ENCODE measurements at regions not wholly inside any gene's neighbourhood (a gene's known extent, or its start where the extent isn't known, plus 50 kb on each side); places are given as distances from the start of the nearest gene placed in this dataset.

DNA sequence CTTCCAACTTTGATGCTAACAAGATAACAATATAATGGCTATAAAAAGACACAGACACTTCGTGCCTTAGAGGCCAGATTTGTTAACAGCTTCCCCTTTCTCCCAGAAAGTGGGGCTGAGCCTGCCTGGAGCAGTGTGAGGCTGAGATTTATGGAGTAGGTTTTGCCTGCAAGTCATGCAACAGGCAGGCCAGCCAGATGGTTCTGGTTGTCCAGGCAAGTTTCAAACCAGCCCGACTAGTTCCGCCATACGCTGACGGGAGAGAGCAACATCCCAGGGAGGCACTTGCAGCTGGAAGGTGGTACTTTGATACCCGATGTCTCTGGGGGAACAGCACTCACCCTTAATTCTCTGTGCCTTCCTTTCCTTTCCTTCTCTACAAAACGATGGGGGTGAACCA lies 81.3 kb upstream of the NAA20 start:
- Mint-ChIP-seq H3K27ac (no peak overlapping the region), H3K27me3 (peaks cover 30% of the 10 kb centered on the region), H3K4me1 (peaks cover 18% of the 10 kb centered on the region), H3K9me3 (no peaks in the 10 kb centered on the region), H3K4me3 (no peak overlapping the region), H3K36me3 (ENCODE audit: low read depth) (no peaks in the 10 kb centered on the region)
- CTCF ChIA-PET: no interaction called here
- no peak for DNase-seq
- POLR2A ChIA-PET: no interaction called here

DNA sequence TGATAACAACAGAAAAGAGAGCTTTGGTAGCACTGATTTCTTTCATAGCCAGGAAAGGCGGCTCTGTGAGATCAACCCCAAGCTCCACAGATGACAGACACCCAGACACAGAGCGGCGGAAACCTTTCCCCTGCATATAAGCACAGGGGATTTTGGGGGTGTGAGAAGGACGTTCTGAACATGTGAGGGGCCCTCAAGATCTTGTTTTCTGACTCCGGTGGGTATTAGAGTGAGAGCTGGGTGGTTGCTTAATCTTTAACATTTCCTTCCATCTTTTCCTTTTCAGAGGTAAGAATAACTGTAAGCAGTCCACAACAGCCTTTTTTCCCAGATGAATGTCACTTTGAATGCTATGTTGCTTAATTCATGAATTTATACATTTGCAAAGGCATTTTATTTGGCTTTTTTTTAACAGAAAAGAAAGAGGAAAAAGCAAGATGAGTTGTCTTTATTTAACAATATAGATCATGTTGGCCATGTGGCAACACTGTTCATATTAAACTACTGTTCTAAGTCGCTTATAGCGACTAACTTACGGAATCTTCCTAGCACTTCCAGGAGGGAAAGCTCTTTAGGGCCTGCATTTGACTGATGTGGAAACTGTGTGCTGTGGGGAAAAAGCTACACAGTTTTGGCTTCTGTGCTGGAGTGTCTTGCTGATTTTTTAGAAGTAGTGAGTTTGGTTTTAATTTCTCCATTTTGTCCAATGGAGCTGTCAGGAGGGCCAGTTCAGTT lies 80.5 kb upstream of the NAA20 start:
- no peaks in the 10 kb centered on the region for H3K9me3 Mint-ChIP-seq
- H3K4me3 Mint-ChIP-seq: no peak overlapping the region
- ChIA-PET CTCF (no interaction called here), POLR2A (no interaction called here)
- H3K27ac Mint-ChIP-seq: no peak overlapping the region
- H3K36me3 Mint-ChIP-seq (ENCODE audit: low read depth): no peaks in the 10 kb centered on the region
- H3K4me1 Mint-ChIP-seq: peaks cover 18% of the 10 kb centered on the region
- peaks cover 32% of the 10 kb centered on the region for H3K27me3 Mint-ChIP-seq
- DNase-seq: no peak

- Mint-ChIP-seq H3K27me3 (peaks cover 32% of the 10 kb centered on the region), H3K4me1 (peaks cover 18% of the 10 kb centered on the region), H3K9me3 (no peaks in the 10 kb centered on the region), H3K36me3 (ENCODE audit: low read depth) (no peaks in the 10 kb centered on the region), H3K4me3 (peak overlapping the region; percentile 37), H3K27ac (peak overlapping the region; percentile 65)
- peak; percentile 8 for DNase-seq
- ChIA-PET CTCF (interaction anchor here (0.7 kb wide), 1 partner anchor 34 kb away, joined by 3 read pairs; no protein-coding TSS in a partner anchor), POLR2A (no interaction called here)
Observed at GRCh38 chr20:19937218-19937617, 79.9 kb upstream of the NAA20 start.

- Mint-ChIP-seq H3K27me3 (peaks cover 31% of the 10 kb centered on the region), H3K27ac (peak overlapping the region; percentile 65), H3K4me3 (peak overlapping the region; percentile 37), H3K4me1 (peaks cover 18% of the 10 kb centered on the region), H3K36me3 (ENCODE audit: low read depth) (no peaks in the 10 kb centered on the region), H3K9me3 (no peaks in the 10 kb centered on the region)
- CTCF ChIA-PET: interaction anchor here (0.7 kb wide), 2 partner anchors 14 to 33 kb away, joined by 3 read pairs; no protein-coding TSS in a partner anchor
- POLR2A ChIA-PET: no interaction called here
- DNase-seq: peak; percentile 44
Observed at GRCh38 chr20:19937651-19938420, 79.3 kb upstream of the NAA20 start.

DNA sequence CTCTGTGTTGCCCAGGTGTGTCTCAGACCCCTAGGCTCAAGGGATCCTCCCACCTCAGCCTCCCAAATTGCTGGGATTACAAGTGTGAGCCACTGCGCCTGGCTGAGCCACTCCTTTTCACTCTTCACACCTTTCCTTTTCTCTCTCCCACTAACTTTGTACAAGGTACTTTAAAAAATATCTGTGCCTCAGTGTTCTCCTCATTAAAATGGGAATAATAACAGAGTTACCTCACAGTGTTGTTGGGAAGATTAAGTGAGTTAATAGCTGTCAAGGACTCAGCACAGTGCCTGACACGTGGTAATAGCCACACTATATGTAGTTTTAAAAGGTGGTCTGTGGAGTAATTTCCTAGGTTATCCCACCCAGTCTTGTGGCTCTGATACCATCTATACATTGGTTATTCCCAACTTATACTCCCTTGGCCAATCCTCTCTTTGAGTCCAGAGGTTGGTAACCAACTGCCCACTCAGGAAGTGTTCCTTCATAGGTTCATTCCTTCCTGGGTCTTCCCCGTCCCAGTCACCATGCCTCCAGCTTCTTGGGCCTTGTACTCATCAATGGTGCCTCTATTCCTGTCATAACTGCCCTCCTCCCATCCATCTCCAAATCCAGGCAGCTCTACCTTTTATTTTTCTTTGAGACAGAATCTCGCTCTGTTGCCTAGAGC lies 78.6 kb upstream of the NAA20 start:
- Mint-ChIP-seq H3K27me3 (peaks cover 26% of the 10 kb centered on the region), H3K27ac (no peak overlapping the region), H3K4me3 (no peak overlapping the region), H3K4me1 (peaks cover 18% of the 10 kb centered on the region), H3K36me3 (ENCODE audit: low read depth) (no peaks in the 10 kb centered on the region), H3K9me3 (no peaks in the 10 kb centered on the region)
- ChIA-PET CTCF (interaction anchor here (0.7 kb wide), 1 partner anchor 13 kb away, joined by 3 read pairs; no protein-coding TSS in a partner anchor), POLR2A (no interaction called here)
- no peak for DNase-seq

DNA sequence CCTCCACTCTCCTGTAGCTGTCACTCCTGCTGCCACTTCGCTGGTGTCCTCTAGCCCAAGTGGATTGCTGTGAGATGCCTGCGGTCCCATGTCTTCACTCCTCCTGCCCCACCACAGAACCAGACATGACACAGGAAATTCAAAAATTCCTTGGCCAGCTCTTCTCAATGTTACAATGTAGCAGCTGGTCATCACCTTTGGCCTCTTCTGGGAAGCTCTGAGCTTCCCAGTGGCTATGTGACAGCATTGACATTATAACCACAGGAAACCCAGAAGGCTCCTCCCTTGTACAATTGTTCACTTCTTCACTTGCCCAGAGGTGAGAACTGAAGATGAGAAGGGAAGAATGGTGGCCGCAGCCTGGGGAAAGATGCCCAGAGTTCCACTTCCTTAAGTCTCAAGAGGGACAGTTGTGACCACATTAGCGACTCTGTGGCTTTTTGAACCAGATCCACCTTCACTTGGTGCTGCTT lies 76.1 kb upstream of the NAA20 start:
- Mint-ChIP-seq H3K27me3 (peaks cover 22% of the 10 kb centered on the region), H3K9me3 (no peaks in the 10 kb centered on the region), H3K4me1 (peaks cover 18% of the 10 kb centered on the region), H3K36me3 (ENCODE audit: low read depth) (no peaks in the 10 kb centered on the region), H3K27ac (no peak overlapping the region), H3K4me3 (no peak overlapping the region)
- DNase-seq: no peak
- ChIA-PET POLR2A (no interaction called here), CTCF (interaction anchor here (0.6 kb wide), 1 partner anchor 34 kb away, joined by 3 read pairs; no protein-coding TSS in a partner anchor)

DNA sequence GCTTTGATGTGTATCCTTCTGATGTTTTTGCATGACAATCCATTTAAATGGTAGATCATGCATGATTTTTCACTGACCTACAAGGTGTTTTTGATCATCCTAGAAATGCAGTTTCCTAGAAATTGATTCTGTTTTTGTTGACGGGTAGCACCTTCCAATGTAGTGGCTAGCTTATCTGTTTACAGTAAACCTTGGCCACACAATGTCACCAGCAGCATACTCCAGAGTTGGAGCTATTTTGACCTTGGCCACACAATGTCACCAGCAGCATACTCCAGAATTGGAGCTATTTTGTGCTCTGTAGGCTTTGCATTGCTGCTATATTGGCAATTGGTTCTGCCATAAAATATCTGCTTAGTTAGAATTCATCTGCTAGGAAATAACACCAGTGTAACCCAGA lies 74.6 kb upstream of the NAA20 start:
- CTCF ChIA-PET: interaction anchor here (0.7 to 0.9 kb wide), 2 partner anchors 358 to 1865 kb away, joined by 3 read pairs; no protein-coding TSS in a partner anchor

DNA sequence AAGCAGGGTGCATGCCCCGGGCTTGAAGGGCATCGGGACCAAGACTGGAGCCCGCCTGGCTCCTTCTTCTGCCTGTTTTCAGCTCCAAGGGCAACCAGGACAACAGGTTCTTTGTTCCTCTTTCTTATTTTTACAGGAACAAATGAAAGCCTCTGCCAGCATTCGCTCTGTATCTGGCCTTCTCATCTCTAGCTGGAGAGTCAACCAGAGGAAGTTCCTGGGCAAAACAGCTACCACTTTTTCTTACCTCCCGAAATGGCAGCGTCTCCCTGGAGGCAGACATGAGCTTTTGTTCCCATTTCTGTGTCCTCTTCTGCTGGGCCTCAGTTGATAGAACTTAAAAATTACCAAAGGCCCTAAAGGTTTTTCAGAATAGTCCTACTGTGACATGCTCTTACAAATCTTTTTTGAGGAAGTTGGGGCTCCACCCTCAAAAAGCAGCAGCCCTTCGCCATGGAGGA lies 74.1 kb upstream of the NAA20 start:
- POLR2A ChIA-PET: no interaction called here
- H3K9me3 Mint-ChIP-seq: no peaks in the 10 kb centered on the region
- H3K4me3 Mint-ChIP-seq: no peak overlapping the region
- no peaks in the 10 kb centered on the region for H3K36me3 Mint-ChIP-seq (ENCODE audit: low read depth)
- CTCF ChIA-PET: interaction anchor here (0.7 kb wide), 1 partner anchor 1866 kb away, joined by 3 read pairs; no protein-coding TSS in a partner anchor
- no peak overlapping the region for H3K27ac Mint-ChIP-seq
- no peak for DNase-seq
- H3K27me3 Mint-ChIP-seq: peaks cover 11% of the 10 kb centered on the region
- peaks cover 6% of the 10 kb centered on the region for H3K4me1 Mint-ChIP-seq

More for the DNA sequence above, 74.6 kb upstream of the NAA20 start:
- Mint-ChIP-seq H3K27ac (no peak overlapping the region), H3K4me3 (no peak overlapping the region), H3K4me1 (peaks cover 10% of the 10 kb centered on the region), H3K36me3 (ENCODE audit: low read depth) (no peaks in the 10 kb centered on the region), H3K27me3 (peaks cover 16% of the 10 kb centered on the region), H3K9me3 (no peaks in the 10 kb centered on the region)
- DNase-seq: no peak
- POLR2A ChIA-PET: no interaction called here

- no peak overlapping the region for H3K4me3 Mint-ChIP-seq
- POLR2A ChIA-PET: no interaction called here
- CTCF ChIA-PET: no interaction called here
- no peaks in the 10 kb centered on the region for H3K9me3 Mint-ChIP-seq
- no peak for DNase-seq
- peaks cover 5% of the 10 kb centered on the region for H3K27me3 Mint-ChIP-seq
- H3K27ac Mint-ChIP-seq: no peak overlapping the region
- H3K36me3 Mint-ChIP-seq (ENCODE audit: low read depth): no peaks in the 10 kb centered on the region
- no peaks in the 10 kb centered on the region for H3K4me1 Mint-ChIP-seq
Observed at GRCh38 chr20:19944772-19945459, 72.2 kb upstream of the NAA20 start.

DNA sequence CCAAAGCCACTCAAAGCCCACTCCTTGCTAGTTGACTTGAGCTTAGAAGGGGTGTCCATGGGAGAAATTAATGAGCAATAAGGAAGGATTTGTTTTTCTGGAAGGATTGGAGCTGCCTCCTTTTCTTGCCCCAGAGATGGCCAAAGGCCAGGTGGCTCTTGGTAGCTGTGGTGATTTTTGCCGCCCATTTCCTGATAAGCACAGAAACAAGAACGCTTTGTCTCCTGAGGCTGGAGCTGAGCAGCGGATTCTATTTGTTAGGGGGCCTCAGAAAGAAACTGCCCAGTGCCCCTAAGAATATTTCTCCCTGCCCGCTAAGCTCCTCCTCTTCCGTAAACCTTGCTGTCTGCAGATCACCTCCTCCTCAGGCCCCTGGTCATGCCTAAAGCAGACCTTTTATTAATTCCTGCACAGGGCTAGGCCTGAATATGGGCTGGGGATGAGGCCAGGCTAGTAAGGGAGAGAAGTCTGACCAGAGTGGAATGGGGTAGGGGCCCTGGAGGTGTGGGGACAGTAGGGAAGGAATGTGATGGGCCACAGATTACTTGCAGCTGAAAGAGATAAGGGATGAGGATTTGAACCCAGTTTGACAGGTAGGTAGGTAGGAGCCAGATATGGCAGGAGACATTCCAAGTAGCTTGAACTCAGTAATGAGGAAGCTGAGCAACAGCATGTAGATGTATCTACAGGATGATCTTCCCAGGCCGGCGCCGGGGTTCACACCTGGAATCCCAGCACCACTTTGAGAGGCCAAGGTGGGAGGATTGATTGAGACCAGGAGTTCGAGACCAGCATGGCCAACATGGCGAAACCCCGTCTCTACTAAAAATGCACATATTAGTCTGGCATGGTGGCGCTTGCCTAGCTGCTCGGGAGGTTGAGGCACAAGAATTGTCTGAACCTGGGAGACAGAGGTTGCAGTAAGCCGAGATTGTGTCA lies 71.2 kb upstream of the NAA20 start:
- no peaks in the 10 kb centered on the region for H3K9me3 Mint-ChIP-seq
- POLR2A ChIA-PET: no interaction called here
- no peaks in the 10 kb centered on the region for H3K4me1 Mint-ChIP-seq
- no peak overlapping the region for H3K4me3 Mint-ChIP-seq
- CTCF ChIA-PET: interaction anchor here (0.7 kb wide), 1 partner anchor 605 kb away, joined by 3 read pairs; no protein-coding TSS in a partner anchor
- no peaks in the 10 kb centered on the region for H3K36me3 Mint-ChIP-seq (ENCODE audit: low read depth)
- H3K27me3 Mint-ChIP-seq: peaks cover 5% of the 10 kb centered on the region
- H3K27ac Mint-ChIP-seq: no peak overlapping the region
- DNase-seq: no peak

- Mint-ChIP-seq H3K36me3 (ENCODE audit: low read depth) (no peaks in the 10 kb centered on the region), H3K27me3 (no peaks in the 10 kb centered on the region), H3K4me3 (no peak overlapping the region), H3K4me1 (peaks cover 5% of the 10 kb centered on the region), H3K9me3 (no peaks in the 10 kb centered on the region), H3K27ac (no peak overlapping the region)
- POLR2A ChIA-PET: no interaction called here
- DNase-seq: no peak
- CTCF ChIA-PET: no interaction called here
Observed at GRCh38 chr20:19947611-19948264, 69.4 kb upstream of the NAA20 start.
